ENCODE measurements at regions not wholly inside any gene's neighbourhood (a gene's known extent, or its start where the extent isn't known, plus 50 kb on each side); places are given as distances from the start of the nearest gene placed in this dataset.

DNA sequence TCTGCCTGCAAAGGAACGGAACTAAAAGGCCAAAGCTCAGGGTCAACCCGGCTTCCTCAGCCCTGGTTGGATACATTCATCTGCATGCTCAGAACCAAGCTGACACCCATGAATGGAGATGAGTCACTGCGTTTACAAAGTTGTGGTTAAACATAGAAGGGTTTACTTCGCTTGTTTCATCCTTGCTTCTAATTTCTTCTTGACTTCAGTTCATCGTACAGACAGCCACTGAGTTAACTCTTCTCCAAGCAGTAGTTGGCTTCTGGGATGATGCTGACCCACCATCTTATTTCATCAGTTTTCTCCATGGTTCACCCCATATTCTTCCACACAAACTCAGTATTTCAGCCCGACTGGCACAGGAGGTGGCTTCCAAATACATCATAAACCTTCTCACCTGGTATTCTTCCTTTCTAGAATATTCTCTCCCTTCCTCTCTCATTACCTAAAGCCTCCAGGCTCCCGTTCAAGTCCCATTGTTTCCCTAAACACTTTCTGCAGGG is 166.3 kb upstream of the RNF32 start:
- no peaks in the 10 kb centered on the region for H3K4me1 ChIP-seq (ENCODE audit: control insufficient read depth, insufficient read depth, low read length, poor library complexity, severe bottlenecking)
- no peak overlapping the region for H3K27ac Mint-ChIP-seq
- peaks cover 0 to 2% (median 0%) of the 10 kb centered on the region in 7 donors for H3K9me3 Mint-ChIP-seq
- H3K4me3 Mint-ChIP-seq = peak overlapping the region in 1 of 4 donors; percentile 24
- H3K27ac ChIP-seq (ENCODE audit: insufficient read depth, low read length, poor library complexity, severe bottlenecking) = no peak overlapping the region
- ATAC-seq (ENCODE audit: low read depth in 2 of 2) (no peak), DNase-seq (no peak)
- H3K36me3 ChIP-seq (ENCODE audit: control insufficient read depth, insufficient read depth, low read length) = no peaks in the 10 kb centered on the region
- no peaks in the 10 kb centered on the region for H3K9me3 ChIP-seq (ENCODE audit: control insufficient read depth in 2 of 2, low read length in 2 of 2)
- H3K4me1 Mint-ChIP-seq = no peaks in the 10 kb centered on the region
- H3K27me3 ChIP-seq (ENCODE audit: control insufficient read depth, insufficient read depth, low read length) = peaks cover 8% of the 10 kb centered on the region
- no peak overlapping the region for H3K4me3 ChIP-seq (ENCODE audit: low read depth, low read length)
- H3K27me3 Mint-ChIP-seq = peaks cover 24% of the 10 kb centered on the region
- no peaks in the 10 kb centered on the region for H3K36me3 Mint-ChIP-seq

DNA sequence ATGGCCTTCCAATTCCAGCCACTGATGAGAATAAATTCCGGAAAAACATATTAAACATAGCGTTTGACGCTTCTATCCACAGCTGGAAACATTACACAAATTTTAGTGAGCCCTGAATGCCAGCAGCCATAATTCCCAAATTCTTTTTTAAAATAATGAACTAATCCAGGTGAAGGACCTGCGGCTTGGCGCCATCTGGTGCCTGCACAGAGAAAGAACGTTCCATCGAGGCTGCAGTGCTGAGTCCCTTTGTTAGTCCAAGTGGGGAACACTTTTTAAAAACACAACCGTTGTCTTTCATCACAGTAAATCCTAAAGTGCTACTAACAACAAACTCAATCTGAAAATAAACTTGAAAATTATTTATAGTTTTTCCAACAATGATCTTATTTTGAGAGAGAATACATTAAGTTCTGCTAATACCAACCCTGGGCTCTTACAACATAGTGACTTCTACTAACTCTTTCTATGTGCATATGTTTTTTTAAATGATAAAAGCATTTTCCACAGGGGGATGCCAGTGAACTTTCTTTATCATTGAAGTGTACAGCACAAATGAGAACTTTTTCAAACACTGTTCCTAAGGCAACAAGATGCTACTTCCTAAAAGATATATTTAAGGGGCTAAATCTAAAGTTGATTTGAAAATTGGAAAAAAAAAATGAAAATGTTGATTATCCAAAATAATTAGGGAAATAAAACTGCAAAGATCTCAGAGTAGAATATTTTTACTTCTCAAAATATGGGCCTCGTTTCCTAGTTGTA is 166.9 kb upstream of the RNF32 start:
- Histone ChIP-seq H3K36me3 (ENCODE audit: control insufficient read depth, insufficient read depth, low read length) (no peaks in the 10 kb centered on the region), H3K4me3 (ENCODE audit: low read depth, low read length) (no peak overlapping the region), H3K4me1 (ENCODE audit: control insufficient read depth, insufficient read depth, low read length, poor library complexity, severe bottlenecking) (no peaks in the 10 kb centered on the region), H3K9me3 (ENCODE audit: control insufficient read depth in 2 of 2, low read length in 2 of 2) (no peaks in the 10 kb centered on the region), H3K27me3 (ENCODE audit: control insufficient read depth, insufficient read depth, low read length) (peaks cover 8% of the 10 kb centered on the region), H3K27ac (ENCODE audit: insufficient read depth, low read length, poor library complexity, severe bottlenecking) (no peak overlapping the region)
- DNase-seq = peak in 1 of 3 donors; percentile 22
- peaks cover 0 to 2% (median 0%) of the 10 kb centered on the region in 7 donors for H3K9me3 Mint-ChIP-seq
- no peak overlapping the region for H3K4me3 Mint-ChIP-seq
- ATAC-seq (ENCODE audit: low read depth in 2 of 2) = no peak
- H3K27ac Mint-ChIP-seq = no peak overlapping the region
- no peaks in the 10 kb centered on the region for H3K4me1 Mint-ChIP-seq
- peaks cover 24% of the 10 kb centered on the region for H3K27me3 Mint-ChIP-seq
- H3K36me3 Mint-ChIP-seq = no peaks in the 10 kb centered on the region

DNA sequence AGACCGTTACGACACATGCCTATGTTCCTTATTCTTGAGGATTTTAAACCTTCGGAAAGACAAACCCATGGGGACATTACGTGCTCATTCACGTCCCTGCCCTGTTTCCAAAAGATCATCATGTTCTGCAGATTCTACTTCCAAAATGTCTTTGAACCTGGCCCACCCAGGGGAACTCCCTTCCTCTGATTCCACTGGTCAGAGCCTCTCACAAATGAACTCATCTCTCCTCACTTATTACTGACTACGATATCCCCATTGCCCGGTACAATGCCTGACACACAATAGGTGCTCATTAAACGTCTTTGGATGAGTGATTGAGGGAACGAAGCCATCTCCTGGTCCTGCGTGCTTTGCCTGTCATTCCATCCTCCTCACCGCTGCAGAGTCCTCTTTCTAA is 168.3 kb upstream of the RNF32 start:
- DNase-seq = no peak
- Histone ChIP-seq H3K36me3 (ENCODE audit: control insufficient read depth, insufficient read depth, low read length) (no peaks in the 10 kb centered on the region), H3K4me1 (ENCODE audit: control insufficient read depth, insufficient read depth, low read length, poor library complexity, severe bottlenecking) (no peaks in the 10 kb centered on the region), H3K4me3 (ENCODE audit: low read depth, low read length) (no peak overlapping the region), H3K9me3 (ENCODE audit: control insufficient read depth in 2 of 2, low read length in 2 of 2) (no peaks in the 10 kb centered on the region), H3K27ac (ENCODE audit: insufficient read depth, low read length, poor library complexity, severe bottlenecking) (no peak overlapping the region), H3K27me3 (ENCODE audit: control insufficient read depth, insufficient read depth, low read length) (peaks cover 8% of the 10 kb centered on the region)
- no peaks in the 10 kb centered on the region for H3K36me3 Mint-ChIP-seq
- H3K9me3 Mint-ChIP-seq = peaks cover 0 to 2% (median 0%) of the 10 kb centered on the region in 7 donors
- H3K4me3 Mint-ChIP-seq = no peak overlapping the region
- peaks cover 20% of the 10 kb centered on the region for H3K27me3 Mint-ChIP-seq
- H3K27ac Mint-ChIP-seq = no peak overlapping the region
- no peaks in the 10 kb centered on the region for H3K4me1 Mint-ChIP-seq
- ATAC-seq (ENCODE audit: low read depth in 2 of 2) = no peak

DNA sequence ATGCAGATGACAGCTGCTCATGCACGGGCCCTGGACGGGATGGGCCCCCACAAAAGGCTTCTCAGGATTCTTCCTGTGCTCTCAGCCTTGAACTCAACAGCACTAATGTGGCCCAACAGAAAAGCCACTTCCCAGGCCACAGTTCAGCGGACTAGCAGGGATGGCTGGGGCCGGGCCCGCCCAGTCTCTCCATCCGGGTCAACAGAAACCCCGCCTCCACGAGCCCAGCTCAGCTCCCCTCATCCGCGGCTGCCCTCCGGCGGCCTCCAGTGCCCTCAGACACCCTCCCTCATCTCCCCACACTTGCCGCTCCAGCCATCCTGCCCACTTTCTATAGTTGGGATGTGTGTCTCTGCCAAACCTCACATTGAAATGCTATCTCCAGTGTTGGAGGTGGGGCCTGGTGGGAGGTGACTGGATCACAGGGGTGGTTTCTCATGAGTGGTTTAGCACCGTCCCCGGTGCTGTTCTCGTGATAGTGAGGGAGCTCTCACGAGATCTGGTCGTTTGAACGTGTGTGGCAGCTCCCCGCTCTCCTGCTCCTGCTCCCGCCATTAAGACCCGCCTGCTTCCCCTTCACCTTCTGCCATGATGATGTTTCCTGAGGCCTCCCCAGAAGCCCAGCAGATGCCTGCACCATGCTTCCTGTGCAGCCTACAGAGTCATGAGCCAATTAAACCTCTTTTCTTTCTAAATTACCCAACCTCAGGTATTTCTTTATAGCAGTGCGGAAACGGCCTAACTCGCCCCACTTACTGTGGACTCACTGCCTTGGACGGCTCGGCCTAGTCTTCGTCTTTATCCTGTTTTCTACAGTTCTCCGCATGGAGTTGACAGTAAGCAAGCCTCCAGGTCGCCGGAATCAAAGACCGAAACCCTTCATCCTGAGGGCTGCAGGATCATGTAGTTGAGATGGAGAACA is 169.9 kb upstream of the RNF32 start:
- no peaks in the 10 kb centered on the region for H3K36me3 ChIP-seq (ENCODE audit: control insufficient read depth, insufficient read depth, low read length)
- no peak overlapping the region for H3K4me3 Mint-ChIP-seq
- ATAC-seq (ENCODE audit: low read depth in 2 of 2) (no peak), DNase-seq (no peak)
- H3K27me3 ChIP-seq (ENCODE audit: control insufficient read depth, insufficient read depth, low read length) = peaks cover 7% of the 10 kb centered on the region
- H3K27ac Mint-ChIP-seq = peak overlapping the region in 1 of 3 donors; percentile 89
- no peaks in the 10 kb centered on the region for H3K4me1 Mint-ChIP-seq
- H3K36me3 Mint-ChIP-seq = no peaks in the 10 kb centered on the region
- no peak overlapping the region for H3K27ac ChIP-seq (ENCODE audit: insufficient read depth, low read length, poor library complexity, severe bottlenecking)
- H3K4me1 ChIP-seq (ENCODE audit: control insufficient read depth, insufficient read depth, low read length, poor library complexity, severe bottlenecking) = no peaks in the 10 kb centered on the region
- H3K9me3 ChIP-seq (ENCODE audit: control insufficient read depth in 2 of 2, low read length in 2 of 2) = no peaks in the 10 kb centered on the region
- no peak overlapping the region for H3K4me3 ChIP-seq (ENCODE audit: low read depth, low read length)
- peaks cover 17% of the 10 kb centered on the region for H3K27me3 Mint-ChIP-seq
- H3K9me3 Mint-ChIP-seq = peaks cover 0 to 2% (median 0%) of the 10 kb centered on the region in 7 donors

DNA sequence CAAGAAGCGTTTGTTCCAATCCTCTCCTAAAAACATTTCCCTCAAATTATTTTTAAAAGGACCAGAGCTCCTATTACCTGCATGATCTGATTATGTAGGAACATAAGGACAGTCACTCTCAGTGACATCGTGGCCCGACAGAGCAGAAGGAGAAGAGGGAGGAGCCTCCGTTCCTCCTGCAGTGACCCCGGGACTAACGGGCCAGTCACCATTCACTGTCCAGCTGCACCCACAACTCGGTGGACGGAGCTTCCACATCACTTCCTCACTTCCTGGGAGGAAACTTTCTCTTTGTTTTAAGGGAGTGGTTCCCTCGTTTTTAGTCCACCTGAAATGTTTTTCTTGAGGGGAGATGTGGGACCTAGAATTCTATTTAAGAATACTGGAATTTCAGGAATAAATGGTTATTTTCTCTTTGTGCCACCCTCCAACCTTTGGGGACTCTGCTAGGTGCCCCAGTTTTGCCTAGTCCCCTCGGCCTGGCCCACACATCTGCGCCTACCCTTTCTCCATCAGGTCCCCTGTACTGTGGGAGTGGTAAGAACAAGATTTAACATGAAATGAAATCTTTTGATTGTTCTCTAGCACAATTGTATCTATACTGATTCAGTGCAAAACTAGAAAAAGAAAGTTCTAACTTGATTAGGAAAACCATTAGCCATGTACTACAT is 173.5 kb upstream of the RNF32 start:
- H3K9me3 Mint-ChIP-seq = peaks cover 0 to 3% (median 0%) of the 10 kb centered on the region in 7 donors
- no peaks in the 10 kb centered on the region for H3K36me3 Mint-ChIP-seq
- peaks cover 4% of the 10 kb centered on the region for H3K27me3 Mint-ChIP-seq
- Histone ChIP-seq H3K9me3 (ENCODE audit: control insufficient read depth in 2 of 2, low read length in 2 of 2) (no peaks in the 10 kb centered on the region), H3K27ac (ENCODE audit: insufficient read depth, low read length, poor library complexity, severe bottlenecking) (no peak overlapping the region), H3K27me3 (ENCODE audit: control insufficient read depth, insufficient read depth, low read length) (no peaks in the 10 kb centered on the region), H3K36me3 (ENCODE audit: control insufficient read depth, insufficient read depth, low read length) (no peaks in the 10 kb centered on the region), H3K4me1 (ENCODE audit: control insufficient read depth, insufficient read depth, low read length, poor library complexity, severe bottlenecking) (no peaks in the 10 kb centered on the region), H3K4me3 (ENCODE audit: low read depth, low read length) (no peak overlapping the region)
- no peak overlapping the region for H3K4me3 Mint-ChIP-seq
- no peak overlapping the region for H3K27ac Mint-ChIP-seq
- DNase-seq = no peak
- no peak for ATAC-seq (ENCODE audit: low read depth in 2 of 2)
- H3K4me1 Mint-ChIP-seq = no peaks in the 10 kb centered on the region

DNA sequence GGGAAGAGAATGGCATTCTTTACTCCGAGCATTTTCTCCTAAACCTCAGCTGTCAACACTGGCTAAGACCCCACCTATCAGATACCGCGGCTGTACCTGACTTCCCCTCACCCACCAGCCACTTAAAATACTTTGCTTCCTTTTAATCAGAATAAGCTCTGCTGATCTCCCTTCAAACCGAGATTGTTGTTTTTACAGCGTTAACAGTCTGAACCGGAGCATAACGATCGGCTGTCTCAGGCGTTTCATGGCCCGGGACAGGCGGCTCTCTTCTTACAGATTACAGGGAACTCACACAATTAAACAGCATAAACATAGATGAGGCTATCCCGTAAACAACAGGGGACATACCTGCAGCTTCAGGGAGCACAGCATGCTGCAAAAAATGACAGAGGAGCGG is 174.3 kb upstream of the RNF32 start:
- no peaks in the 10 kb centered on the region for H3K27me3 Mint-ChIP-seq
- H3K27ac Mint-ChIP-seq = no peak overlapping the region
- no peaks in the 10 kb centered on the region for H3K36me3 Mint-ChIP-seq
- Histone ChIP-seq H3K36me3 (ENCODE audit: control insufficient read depth, insufficient read depth, low read length) (no peaks in the 10 kb centered on the region), H3K4me1 (ENCODE audit: control insufficient read depth, insufficient read depth, low read length, poor library complexity, severe bottlenecking) (no peaks in the 10 kb centered on the region), H3K27ac (ENCODE audit: insufficient read depth, low read length, poor library complexity, severe bottlenecking) (no peak overlapping the region), H3K4me3 (ENCODE audit: low read depth, low read length) (no peak overlapping the region), H3K9me3 (ENCODE audit: control insufficient read depth in 2 of 2, low read length in 2 of 2) (no peaks in the 10 kb centered on the region), H3K27me3 (ENCODE audit: control insufficient read depth, insufficient read depth, low read length) (no peaks in the 10 kb centered on the region)
- no peaks in the 10 kb centered on the region for H3K4me1 Mint-ChIP-seq
- DNase-seq (no peak), ATAC-seq (ENCODE audit: low read depth in 2 of 2) (no peak)
- no peak overlapping the region for H3K4me3 Mint-ChIP-seq
- peaks cover 0 to 3% (median 0%) of the 10 kb centered on the region in 7 donors for H3K9me3 Mint-ChIP-seq

DNA sequence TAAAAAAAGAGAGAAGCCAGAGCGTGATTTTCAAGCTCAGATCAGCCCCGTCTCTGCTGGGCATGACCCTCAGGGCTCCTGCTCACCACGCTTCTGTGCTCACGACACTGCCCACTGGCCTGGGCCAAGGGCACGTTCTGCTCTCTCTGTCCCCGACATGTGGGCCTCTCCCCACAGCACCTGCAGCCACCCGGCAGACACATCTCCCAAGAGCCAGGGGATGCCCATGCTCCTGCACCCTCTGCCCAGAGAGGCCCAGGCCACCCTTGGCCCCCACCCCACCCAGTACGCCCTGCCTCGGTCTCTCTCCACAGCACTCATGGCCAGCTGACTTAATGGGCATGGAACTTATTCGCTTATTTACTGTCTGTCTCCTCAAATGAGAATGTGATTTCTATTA is 175.4 kb upstream of the RNF32 start:
- H3K9me3 Mint-ChIP-seq = peaks cover 0 to 3% (median 0%) of the 10 kb centered on the region in 7 donors
- H3K27ac Mint-ChIP-seq = no peak overlapping the region
- DNase-seq (no peak), ATAC-seq (ENCODE audit: low read depth in 2 of 2) (no peak)
- H3K4me1 ChIP-seq (ENCODE audit: control insufficient read depth, insufficient read depth, low read length, poor library complexity, severe bottlenecking) = no peaks in the 10 kb centered on the region
- no peaks in the 10 kb centered on the region for H3K27me3 Mint-ChIP-seq
- H3K4me3 ChIP-seq (ENCODE audit: low read depth, low read length) = no peak overlapping the region
- H3K36me3 ChIP-seq (ENCODE audit: control insufficient read depth, insufficient read depth, low read length) = no peaks in the 10 kb centered on the region
- H3K27ac ChIP-seq (ENCODE audit: insufficient read depth, low read length, poor library complexity, severe bottlenecking) = no peak overlapping the region
- H3K4me1 Mint-ChIP-seq = no peaks in the 10 kb centered on the region
- no peaks in the 10 kb centered on the region for H3K36me3 Mint-ChIP-seq
- no peaks in the 10 kb centered on the region for H3K9me3 ChIP-seq (ENCODE audit: control insufficient read depth in 2 of 2, low read length in 2 of 2)
- no peaks in the 10 kb centered on the region for H3K27me3 ChIP-seq (ENCODE audit: control insufficient read depth, insufficient read depth, low read length)
- H3K4me3 Mint-ChIP-seq = no peak overlapping the region
